HL-60 (cell line): ENCODE measurements at regions not wholly inside any gene's neighbourhood (a gene's known extent, or its start where the extent isn't known, plus 50 kb on each side); places are given as distances from the start of the nearest gene placed in this dataset.

Source experiments
- DNase-seq, 2 experiments: peaks; one replicate each; pipeline ENCODE4 v3.0.0-alpha.2; 2010 to 2020; ENCODE audit warnings: low read depth in 1 of 2, low spot score in 1 of 2
- H3K27ac ChIP-seq: fragments of 250-450 bp; sonication (Bioruptor Pico); replicated peaks from 2 replicates; pipeline ENCODE4 v1.5.1; 2020; ENCODE audit warnings: mild to moderate bottlenecking, moderate library complexity
- H3K27me3 ChIP-seq: fragments of 250-450 bp; sonication (Bioruptor Pico); 2 replicates; pipeline ENCODE4 v1.5.1; 2021; ENCODE audit warnings: mild to moderate bottlenecking, moderate library complexity; ENCODE audit not compliant: insufficient read depth, poor library complexity, severe bottlenecking
- H3K4me3 ChIP-seq: replicated peaks from 2 replicates; pipeline ENCODE4 v1.5.1; 2011; ENCODE audit warnings: mild to moderate bottlenecking, control low read depth, low read length; ENCODE audit not compliant: insufficient read depth
- GABPA ChIP-seq: IDR thresholded peaks from 2 replicates; pipeline ENCODE4 v1.6.1; 2012; ENCODE audit warnings: low read depth
- POLR2AphosphoS5 ChIP-seq: IDR thresholded peaks from 2 replicates; pipeline ENCODE4 v1.6.1; 2012; ENCODE audit warnings: low read depth
- SPI1 ChIP-seq: IDR thresholded peaks from 2 replicates; pipeline ENCODE4 v1.6.1; 2012; ENCODE audit warnings: low read depth, mild to moderate bottlenecking, borderline replicate concordance
- TF ChIP-seq, protein P1 (sequence below): IDR thresholded peaks from one replicate; pipeline ENCODE4 v1.5.1; 2011; ENCODE audit warnings: low read length, control low read depth, inconsistent platforms; ENCODE audit not compliant: insufficient read depth
- TF ChIP-seq, protein P2 (sequence below): IDR thresholded peaks from 2 replicates; pipeline ENCODE4 v1.6.1; 2012; ENCODE audit warnings: low read depth; ENCODE audit not compliant: insufficient replicate concordance

DNA sequence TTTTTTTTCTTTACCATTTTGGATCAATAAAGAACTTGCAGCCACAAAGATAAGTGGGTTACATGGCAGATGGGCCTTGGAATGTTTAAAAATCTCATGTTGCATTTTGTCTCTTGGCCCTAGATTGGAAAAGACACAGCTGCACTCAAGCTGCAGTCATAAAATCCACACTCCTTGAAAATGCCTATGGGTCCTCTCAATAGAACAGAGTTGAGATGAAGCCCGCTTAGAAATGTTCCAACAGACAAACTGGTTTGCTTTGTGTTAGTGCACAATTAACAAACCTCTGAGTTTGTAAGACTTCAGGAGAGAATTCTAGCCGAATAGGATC lies 401.2 kb upstream of the CDIN1 start:
- no peak overlapping the region for H3K4me3 ChIP-seq
- no peaks in the 10 kb centered on the region for H3K27me3 ChIP-seq
- no peak overlapping the region for H3K27ac ChIP-seq
- DNase-seq: no peak
- TF ChIP-seq, protein P1, sequence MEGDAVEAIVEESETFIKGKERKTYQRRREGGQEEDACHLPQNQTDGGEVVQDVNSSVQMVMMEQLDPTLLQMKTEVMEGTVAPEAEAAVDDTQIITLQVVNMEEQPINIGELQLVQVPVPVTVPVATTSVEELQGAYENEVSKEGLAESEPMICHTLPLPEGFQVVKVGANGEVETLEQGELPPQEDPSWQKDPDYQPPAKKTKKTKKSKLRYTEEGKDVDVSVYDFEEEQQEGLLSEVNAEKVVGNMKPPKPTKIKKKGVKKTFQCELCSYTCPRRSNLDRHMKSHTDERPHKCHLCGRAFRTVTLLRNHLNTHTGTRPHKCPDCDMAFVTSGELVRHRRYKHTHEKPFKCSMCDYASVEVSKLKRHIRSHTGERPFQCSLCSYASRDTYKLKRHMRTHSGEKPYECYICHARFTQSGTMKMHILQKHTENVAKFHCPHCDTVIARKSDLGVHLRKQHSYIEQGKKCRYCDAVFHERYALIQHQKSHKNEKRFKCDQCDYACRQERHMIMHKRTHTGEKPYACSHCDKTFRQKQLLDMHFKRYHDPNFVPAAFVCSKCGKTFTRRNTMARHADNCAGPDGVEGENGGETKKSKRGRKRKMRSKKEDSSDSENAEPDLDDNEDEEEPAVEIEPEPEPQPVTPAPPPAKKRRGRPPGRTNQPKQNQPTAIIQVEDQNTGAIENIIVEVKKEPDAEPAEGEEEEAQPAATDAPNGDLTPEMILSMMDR: no peak
- TF ChIP-seq, protein P2, sequence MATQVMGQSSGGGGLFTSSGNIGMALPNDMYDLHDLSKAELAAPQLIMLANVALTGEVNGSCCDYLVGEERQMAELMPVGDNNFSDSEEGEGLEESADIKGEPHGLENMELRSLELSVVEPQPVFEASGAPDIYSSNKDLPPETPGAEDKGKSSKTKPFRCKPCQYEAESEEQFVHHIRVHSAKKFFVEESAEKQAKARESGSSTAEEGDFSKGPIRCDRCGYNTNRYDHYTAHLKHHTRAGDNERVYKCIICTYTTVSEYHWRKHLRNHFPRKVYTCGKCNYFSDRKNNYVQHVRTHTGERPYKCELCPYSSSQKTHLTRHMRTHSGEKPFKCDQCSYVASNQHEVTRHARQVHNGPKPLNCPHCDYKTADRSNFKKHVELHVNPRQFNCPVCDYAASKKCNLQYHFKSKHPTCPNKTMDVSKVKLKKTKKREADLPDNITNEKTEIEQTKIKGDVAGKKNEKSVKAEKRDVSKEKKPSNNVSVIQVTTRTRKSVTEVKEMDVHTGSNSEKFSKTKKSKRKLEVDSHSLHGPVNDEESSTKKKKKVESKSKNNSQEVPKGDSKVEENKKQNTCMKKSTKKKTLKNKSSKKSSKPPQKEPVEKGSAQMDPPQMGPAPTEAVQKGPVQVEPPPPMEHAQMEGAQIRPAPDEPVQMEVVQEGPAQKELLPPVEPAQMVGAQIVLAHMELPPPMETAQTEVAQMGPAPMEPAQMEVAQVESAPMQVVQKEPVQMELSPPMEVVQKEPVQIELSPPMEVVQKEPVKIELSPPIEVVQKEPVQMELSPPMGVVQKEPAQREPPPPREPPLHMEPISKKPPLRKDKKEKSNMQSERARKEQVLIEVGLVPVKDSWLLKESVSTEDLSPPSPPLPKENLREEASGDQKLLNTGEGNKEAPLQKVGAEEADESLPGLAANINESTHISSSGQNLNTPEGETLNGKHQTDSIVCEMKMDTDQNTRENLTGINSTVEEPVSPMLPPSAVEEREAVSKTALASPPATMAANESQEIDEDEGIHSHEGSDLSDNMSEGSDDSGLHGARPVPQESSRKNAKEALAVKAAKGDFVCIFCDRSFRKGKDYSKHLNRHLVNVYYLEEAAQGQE: no peak
- TF ChIP-seq SPI1 (no peak), POLR2AphosphoS5 (no peak), GABPA (no peak)

DNA sequence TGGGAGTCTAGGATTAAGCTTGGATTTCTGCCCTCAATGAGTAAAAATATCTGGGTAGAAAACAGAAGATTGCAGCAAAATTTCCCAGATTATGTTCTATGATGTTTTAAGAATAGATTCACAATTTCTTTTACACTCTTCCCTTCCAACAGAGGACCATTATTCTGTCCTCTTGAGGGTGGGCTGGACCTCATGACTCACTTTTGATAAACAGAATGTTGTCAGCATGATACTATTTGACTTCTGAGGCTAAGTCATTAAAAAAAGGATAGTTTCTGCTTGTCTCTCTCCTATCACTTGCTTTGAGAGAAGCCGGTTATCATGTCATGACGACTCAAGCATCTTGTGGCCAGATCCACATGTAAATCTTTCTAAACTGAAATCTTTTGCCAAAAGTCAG lies 396.2 kb upstream of the CDIN1 start:
- no peak overlapping the region for H3K27ac ChIP-seq
- no peak overlapping the region for H3K4me3 ChIP-seq
- H3K27me3 ChIP-seq: no peaks in the 10 kb centered on the region
- no peak for DNase-seq
- no peak for TF ChIP-seq GABPA
- TF ChIP-seq, protein P2: no peak
- TF ChIP-seq SPI1: no peak
- TF ChIP-seq, protein P1: no peak
- no peak for TF ChIP-seq POLR2AphosphoS5

DNA sequence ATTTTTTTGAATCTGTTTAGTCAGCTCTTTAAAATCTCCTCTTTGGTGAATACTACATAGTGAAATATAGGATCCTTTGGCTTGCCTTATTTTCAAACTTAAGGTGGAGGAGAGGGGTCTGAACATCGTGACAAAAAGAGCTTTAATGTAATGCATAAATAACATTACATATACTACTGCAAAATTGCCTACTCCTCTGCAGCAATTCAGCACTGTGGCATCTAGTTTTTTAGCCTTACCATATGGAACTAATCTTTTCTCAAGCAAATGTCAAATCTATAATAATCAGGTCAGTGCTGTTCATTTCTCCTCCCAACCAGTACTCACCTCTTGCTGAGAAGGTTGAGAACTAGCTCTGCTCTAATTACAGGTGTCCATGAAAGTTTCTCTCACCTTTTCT lies 394.0 kb upstream of the CDIN1 start:
- DNase-seq: no peak
- TF ChIP-seq SPI1 (no peak), POLR2AphosphoS5 (no peak), GABPA (no peak)
- TF ChIP-seq, protein P2: no peak
- TF ChIP-seq, protein P1: no peak
- H3K27ac ChIP-seq: no peak overlapping the region
- H3K27me3 ChIP-seq: no peaks in the 10 kb centered on the region
- H3K4me3 ChIP-seq: no peak overlapping the region
